ENCODE measurements at regions not wholly inside any gene's neighbourhood (a gene's known extent, or its start where the extent isn't known, plus 50 kb on each side); places are given as distances from the start of the nearest gene placed in this dataset.

DNA sequence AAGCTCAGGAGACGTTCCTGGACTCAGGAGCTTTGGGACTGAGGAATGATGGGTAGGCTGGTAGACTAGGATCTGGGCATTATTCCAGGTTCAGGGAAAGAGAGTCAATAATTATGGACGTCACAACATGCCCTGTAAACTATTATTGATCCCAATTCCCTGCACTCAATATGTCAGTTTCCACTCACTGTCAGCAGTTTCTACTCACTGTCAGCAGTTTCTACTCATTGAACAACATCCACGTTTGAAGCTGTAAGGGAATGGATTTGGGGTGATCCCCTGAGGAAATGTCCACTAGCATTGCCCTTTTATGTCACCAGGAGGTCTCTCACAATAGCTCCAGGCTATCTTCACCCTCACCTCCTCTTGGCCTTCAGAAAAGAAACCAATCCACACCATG is 1268.6 kb downstream of the TYW1 start:
- DNase-seq, result no peak

DNA sequence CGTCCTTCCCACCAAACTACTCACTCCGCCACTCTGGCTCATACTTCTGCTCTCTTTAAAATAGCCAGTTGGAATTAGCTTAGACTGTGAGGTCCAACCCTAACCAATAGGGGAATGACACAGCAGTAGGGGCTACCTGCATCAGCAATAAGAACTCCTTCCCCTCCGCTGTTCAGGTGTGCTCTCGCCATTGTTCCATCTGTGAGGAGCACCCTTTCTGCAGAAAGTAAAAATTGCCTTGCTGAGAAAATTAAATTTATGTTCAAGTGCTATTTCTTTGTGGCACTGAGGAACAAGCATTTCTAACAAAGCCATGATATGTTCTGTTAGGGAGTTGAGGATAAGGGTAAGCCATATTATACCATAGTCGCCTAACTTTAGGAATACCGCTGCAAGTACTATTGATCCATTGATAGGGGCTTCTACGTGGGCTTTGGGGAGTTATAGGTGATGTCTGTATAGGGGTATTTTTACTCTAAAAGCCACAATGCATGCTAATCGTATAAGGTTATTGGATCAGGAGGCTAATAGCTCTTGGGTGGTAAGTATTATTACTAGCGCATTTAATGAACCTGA is 1269.5 kb downstream of the TYW1 start:
- no peak for DNase-seq

DNA sequence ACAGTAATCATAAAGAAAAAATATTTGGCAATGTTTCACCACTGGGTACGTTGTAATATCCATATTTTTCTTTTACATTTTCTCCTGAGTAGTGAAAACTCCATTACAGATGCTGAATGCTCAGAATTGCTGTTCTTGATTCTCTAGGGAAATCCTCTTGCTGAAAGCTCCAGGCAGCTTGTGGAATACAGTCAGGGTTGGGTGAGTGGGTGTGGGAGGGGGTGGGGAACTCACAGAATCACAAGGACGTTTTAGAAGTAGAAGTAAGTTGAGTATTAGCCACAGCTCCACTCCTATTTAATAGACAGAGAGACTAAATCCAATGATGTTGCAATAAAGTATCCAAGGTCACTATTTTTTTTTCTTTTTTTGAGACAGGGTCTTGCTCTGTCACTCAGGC is 1270.9 kb downstream of the TYW1 start:
- DNase-seq, result no peak

DNA sequence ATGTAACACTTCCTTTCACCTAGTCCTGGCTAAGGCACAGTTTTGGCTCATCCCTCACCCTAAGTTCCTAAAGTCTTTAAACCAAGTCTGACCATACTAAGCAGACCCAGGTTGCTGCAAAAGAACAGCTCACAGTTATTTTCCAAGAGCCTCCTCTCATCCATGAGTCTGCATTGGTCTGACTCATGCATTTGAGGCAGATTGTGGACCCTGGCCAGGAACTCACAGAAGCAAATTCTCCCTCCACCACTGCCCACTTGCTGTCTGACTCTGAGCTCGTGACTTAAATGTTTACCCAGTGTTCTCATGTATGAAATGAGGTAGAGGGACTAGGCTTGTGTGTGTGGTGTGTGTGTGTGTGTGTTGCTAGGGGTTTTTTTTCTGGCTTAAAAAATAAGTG is 1272.8 kb downstream of the TYW1 start:
- no peak for DNase-seq

DNA sequence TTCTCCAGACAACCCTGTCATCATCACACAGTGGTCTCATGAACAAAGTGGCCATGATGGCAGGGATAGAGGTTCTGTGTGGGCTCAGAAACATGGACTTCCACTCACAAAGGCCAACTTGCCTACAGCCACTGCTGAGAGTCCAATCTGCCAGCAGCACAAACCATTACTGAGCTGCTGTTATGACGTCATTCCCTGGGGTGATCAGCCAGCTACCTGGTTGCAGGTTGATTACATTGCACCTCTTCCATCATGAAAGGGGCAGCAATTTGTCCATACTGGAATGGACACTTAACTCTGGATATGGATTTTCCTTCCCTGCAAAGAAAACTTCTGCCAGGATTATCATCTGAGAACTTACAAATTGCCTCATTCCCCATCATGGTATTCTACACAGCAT is 1275.9 kb downstream of the TYW1 start:
- no peak for DNase-seq

DNA sequence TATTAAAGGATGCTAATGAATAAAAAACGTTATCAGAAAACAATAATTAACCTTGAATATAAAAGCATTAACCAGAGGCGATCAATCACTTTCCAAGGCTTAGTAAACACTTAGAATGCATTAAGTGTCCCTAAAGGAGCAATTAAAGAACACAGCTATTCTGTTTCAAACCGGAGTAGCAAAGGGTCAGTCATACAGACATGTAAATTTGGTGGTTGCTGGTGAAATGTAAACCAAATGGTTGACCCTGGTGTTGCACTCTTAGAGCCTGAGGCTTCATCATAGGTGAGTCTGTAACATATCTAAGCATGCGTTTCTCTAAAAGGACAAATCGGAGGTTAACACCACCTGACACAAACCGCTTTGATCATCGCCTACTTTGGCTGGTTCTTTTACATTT is 1280.1 kb downstream of the TYW1 start:
- no peak for DNase-seq

DNA sequence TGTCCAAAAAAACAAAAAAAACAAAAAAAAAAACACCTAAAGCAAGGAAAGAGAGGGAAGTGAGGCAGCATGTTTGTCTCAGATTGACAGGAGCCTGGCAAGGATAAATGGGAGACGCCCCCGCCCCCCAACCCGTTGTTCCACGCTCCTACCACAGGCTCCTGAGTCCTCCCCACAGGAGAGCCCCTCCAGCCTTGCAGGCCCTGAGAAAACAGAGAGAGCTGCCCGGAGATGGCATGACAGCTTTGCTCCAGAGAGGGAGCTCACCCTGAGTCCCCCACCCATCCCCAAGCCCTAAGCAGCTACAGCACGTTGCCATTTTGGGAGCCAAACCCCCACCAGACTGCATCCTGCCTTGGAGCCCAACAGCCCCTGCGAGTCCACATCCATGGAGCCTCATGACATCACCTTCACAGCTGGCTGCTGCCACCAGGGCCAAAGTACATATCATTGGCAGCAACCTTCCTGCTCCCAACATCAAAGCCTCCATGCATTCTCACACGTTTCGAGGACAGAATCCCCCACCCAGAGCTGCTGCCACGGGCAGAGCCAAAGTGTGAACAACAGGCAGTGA is 1283.3 kb downstream of the TYW1 start:
- no peak for DNase-seq

DNA sequence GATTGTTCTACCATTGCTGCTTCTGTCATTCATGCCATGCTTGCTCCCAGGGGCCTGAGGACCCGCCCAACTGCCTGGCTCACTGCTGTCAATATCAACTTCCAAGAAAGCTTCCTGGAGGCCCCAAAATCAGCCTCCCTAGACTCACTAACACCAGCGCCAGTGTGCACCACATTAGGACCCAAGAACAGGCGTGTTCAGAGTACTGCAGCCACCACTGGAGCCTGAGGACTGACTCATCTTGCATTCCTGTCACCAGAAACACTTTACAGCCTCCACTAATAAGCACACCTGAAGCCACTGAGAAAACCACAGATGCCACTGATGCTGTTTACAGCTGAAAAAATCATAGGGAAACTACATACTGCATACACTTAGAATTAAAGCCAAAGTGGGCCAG is 1284.3 kb downstream of the TYW1 start:
- DNase-seq, result no peak

DNA sequence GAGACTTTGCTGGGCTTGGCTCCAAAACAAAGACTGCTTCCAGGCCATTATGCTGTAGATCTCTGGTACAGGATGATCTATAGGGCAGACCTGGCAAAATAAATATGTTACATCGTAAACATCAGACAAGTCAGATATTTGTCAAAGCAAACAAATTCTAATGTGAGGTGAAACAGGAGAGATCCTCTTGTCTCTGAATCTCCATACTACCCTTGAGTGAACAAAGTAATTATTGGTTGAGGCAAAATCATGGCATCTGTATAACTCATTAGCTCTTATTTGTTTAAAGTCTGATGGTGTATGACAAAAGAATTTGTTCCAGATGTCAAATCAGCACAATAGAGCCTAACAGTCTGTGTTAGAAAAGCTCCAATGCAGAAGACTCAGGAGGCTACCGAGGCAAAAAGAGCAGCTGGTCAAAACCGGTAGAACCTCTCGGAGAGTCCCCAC is 1291.5 kb downstream of the TYW1 start:
- no peak for DNase-seq

DNA sequence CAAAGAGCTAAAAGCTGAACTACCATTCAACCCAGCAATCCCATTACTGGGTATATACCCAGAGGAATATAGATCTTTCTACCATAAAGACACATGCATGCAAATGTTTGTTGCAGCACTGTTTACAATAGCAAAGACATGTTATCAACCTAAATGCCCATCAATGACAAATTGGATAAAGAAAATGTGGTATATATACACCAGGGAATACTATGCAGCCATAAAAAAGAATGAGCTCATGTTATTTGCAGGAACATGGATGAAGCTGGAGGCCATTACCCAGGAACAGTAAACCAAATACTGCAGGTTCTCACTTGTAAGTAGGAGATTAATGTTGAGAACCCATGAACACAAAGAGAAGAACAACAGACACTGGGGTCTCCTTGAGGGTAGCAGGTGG is 1295.1 kb downstream of the TYW1 start:
- no peak for DNase-seq

DNA sequence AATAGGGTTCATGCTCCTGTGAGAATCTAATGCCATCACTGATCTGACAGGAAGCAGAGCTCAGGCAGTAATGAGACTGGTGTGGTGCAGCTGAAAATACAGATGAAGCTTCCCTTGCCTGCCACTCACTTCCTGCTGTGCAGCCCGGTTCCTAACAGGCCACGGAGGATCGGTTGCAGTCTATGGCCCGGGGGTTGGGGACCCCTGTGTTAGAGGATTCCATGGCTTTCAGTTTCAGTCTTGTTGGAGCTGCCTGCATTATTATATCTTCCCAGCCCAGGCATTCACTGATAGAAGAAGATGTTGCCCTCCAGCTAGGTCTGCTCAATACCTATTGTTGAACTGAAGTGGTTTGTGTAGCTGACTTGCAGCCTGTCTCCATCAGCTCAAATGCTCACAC is 1298.8 kb downstream of the TYW1 start:
- no peak for DNase-seq

DNA sequence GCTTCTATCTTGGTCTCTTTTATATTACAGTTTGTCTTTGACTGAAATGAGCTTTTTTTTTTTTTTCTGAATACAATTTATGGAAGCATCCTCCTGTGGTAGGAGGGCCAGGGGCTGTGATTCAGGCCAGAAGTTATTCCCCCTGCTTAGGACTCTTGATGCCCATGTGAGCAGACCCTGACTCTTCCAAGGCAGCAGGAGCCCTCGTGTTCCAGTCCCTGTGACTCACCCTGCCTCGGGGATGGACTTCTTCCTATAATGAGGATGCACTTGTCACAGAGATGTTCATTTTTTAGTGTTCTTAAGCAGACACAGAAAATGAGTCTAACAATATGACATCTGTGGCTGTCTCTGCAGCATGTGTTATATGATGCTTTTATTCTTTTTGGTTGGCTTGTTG is 1293.7 kb upstream of the AUTS2 start:
- DNase-seq, result no peak

DNA sequence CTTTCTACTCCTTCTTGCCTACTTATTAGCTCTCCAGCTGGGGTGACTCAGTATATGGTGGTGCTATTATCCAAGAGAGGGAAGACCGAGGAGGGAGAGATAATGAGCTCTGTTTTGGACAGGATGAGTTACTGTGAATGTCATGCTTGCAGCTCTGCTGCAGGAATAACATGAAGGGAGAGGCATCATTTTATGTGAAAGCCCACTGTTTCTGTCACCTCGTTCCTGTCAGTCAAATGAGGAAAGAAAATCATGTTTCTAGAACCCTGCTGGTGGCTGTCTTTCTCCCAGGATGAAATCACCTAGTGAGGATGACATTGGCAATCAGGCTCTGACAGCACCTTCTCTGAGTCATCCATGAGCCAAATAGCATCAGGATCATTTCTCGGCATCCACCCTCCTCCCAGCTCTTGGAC is 1291.6 kb upstream of the AUTS2 start:
- DNase-seq, result no peak

DNA sequence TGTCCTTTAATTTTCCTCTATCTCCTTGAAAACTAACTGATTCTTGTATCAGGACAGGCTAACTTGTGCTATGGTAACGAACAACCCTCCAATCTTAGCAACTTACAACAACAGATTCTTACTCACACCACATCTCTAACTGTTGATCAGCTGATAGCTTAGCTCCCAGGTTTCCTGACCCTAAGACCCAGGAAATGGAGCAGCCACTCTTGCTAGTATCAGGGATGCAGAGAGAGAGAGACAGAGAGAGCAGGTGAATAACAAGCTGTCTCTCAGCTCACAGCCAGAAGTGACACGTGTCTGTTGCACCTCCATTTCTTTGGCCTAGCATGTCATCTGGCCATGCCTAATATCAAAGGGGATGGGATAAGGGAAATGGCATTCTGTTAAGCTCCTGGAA is 1289.0 kb upstream of the AUTS2 start:
- DNase-seq, result no peak

DNA sequence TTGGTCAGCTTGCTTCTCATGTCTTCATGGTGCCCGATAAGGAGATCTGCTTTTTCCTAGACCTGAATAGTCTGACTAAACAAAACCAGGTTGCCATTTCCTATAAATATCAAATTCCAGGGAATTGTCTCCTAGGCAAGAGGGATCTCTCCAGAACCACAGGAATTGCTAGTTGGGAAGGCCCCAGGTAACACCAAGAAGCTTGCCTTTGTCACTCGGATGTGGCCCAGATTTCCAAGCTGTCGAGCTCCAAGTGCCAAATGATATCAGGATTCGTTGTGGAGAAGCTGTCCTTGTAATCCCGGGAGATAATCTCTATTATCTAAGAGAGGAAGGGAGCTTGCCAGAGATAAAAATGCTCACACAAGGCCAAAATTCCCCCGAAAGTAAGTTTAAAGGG is 1288.5 kb upstream of the AUTS2 start:
- no peak for DNase-seq

DNA sequence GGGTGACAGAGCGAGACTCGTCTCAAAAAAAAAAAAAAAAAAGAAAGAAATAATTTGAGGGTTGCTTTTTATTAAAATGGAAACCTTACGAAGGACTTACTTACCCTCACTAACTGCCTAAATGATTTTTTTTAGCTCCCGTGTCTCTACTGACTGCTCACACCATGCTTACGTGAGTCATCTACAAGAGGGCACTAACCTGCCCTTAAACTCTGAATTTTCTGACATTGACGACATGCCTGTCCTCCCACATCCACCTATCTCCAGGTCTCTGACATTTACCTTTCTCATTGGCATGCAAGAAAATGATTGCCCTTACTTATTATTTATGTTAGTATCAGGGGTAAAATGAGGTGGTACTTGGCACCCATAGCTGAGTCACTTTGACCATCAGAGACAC is 1286.3 kb upstream of the AUTS2 start:
- DNase-seq, result no peak

DNA sequence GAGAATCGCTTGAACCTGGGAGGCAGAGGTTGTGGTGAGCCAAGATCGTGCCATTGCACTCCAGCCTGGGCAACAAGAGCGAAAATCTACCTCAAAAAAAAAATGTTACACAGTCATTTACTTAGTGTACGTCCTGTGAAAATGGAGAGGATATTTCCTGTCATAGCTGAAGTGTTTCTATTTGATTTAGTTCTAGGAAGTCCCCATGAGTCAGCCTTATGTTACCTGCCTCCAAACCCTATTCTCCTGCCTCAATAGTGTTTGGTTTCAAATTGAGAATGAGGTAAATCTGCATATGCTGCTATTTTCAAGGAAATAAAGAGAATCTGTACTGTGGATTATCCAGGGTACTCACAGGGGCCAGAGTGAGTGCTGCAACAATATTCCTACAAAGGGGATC is 1284.5 kb upstream of the AUTS2 start:
- no peak for DNase-seq

DNA sequence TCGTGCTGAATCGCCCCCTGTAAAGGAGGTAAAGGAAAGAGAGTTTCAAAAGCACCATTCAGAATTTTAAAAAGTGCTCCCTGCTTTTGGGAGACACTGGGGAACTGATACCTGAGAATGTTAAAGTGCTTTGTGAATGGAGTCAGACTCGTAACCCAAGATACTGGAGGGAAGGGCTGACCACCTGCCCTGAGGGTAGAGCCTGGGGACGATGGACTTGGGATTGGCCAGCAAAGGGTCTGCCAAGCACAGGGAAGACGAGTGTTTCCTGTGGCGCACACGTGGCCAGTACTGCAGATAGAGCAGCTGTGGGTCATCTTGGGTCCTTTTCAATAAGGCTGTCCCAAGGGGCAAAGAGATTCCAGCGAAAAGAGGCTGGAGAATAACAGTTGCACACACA is 1284.1 kb upstream of the AUTS2 start:
- DNase-seq, result no peak

DNA sequence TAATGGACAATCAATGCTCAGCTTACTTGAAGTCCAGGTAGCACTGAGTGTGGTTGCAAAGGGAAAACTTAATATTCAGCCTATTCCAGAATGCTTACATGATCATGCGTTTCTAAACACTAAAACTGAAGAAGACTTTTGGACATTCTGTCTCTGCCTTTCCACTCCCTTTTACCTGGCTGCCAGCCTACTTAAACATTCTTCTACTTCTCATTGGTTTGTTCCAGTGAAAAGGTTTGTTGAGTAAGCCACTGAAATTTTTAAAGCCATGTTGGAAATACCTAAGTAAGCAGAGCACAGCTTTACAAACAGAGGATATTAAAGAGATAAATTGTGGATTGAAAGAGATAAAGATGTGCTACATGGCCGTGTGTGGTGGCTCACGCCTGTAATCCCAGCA is 1280.8 kb upstream of the AUTS2 start:
- no peak for DNase-seq

DNA sequence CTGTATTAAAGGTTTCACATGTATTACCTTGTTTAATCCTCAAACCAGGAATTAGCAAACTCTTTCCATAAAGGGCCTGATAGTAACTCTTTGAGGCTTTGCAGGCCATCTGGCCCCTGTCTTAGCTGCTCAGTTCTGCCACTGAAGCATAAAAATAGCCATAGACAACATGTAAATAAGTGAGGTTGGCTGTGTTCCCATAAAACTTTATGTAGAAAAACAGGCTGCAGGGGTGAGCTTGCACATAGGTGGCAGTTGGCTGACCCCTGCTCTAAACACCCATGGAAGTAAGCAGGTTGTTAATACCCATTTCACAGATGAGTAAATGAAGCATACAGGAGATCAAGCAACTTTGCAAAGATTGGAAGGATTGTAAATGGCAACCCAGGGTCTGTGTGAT is 1279.2 kb upstream of the AUTS2 start:
- no peak for DNase-seq

DNA sequence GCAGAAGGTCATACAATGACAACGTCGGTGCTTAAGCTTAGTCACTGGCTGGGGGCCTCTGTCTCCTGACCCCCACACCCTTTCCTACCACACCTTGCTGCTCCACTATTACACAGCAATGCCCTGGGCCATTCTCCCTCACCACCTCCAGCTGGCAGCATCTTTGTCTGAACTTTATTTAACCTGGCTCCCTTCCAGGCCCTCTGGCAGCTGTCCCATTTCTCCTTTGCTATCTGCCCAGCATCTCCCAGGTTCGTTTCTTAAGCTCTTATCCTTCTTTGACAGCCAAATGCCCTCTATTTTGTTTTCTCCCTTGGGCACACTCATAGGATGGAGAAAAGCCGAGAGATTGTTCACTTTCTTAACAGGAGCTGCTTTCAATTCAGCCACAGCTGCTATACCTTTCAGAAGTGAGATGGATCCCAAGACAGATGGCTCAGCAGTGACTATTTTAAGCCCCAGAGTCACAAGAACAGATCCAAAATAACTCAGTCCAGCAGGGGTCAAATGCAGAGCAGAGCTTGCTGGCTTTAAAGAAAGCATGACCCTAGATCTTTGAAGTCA is 1277.1 kb upstream of the AUTS2 start:
- no peak for DNase-seq

DNA sequence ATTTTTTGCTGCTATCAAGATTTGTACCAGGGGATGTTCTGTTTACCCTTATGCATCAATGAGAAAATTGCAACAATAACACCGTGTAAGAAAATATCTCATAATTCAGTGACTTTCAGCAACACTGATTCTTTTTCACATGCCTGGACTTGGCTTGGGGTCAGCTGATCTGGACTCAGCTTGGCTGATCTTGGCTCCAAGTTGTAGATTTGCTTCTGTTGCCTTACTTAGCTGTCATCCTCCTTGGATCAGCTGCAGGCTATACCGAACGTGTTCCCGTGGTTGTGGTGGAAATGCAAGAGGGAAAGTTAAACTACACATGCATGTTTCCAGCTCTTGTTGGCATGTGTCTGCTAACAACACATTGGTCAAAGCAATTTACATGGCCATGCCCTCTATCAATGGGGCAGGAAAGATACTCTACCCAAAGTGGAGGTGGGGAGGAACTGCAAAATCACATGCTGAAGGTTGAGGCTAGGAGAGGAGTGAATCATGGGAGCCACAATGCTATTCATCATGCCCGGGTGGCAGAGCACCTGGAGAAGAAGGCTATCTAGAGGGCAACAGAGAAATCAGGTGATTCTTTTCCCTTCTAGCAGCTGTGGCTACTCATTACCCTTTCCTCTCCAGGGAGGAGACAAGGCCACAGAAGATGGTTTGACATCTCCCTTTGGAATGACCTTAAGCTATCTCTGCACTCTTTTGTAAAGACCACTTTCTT is 1276.3 kb upstream of the AUTS2 start:
- DNase-seq, result no peak

DNA sequence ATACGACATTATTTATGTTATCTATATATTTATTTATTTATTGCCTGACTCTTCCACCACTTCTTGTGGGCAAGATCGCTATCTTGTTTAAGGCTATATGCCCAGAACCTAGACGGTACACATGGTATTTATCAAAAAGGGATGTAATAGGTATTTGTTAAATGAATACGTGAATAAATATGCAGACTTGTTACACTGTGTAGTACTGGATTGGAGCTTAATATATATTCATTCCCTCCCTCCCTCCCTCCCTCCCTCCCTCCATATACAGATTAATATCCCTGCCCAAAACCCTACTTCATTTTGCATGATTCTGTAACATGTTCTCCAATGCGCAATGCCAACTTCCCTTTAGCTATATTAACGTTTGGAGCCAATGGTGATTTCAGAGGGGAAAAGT is 1273.7 kb upstream of the AUTS2 start:
- DNase-seq, result no peak

DNA sequence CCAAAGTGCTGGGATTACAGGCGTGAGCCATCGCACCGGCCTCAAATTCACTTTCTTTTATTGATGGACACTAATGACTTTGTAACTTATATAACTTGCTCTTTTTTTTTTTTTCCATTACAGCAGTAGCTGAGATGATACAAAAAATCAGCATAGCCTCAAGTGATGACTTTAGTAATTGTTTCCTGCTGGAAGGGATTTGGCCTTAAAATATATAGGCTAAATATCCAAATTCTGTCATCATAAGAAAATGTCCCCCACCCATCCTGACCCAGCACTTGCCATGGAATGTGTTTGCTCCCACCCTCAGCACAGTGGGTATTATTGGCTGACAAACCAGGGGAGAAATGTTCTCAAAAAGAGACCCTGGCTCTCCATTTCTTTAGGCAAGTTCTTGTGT is 1264.1 kb upstream of the AUTS2 start:
- no peak for DNase-seq

All from GF-D8 (cell line).